Activated CD4-positive, CD25-positive, alpha-beta regulatory T cell treated with anti-CD3 and anti-CD28 coated beads, Interleukin-2, amount 50 U/mL, for 16 hours (primary cell): ENCODE measurements at regions not wholly inside any gene's neighbourhood (a gene's known extent, or its start where the extent isn't known, plus 50 kb on each side); places are given as distances from the start of the nearest gene placed in this dataset.
"Not testable (repeated sequence)": the region's sequence is repeated elsewhere in the genome, so short reads cannot be mapped to it uniquely, and the experiment has no call there.

Experiments
- DNase-seq: peaks from one replicate; pipeline ENCODE4 v3.0.0-alpha.2; 2020; ENCODE audit warnings: low read depth, low spot score

- no peak for DNase-seq
Observed at GRCh38 chr2:136288249-136288648, 170.3 kb upstream of the CXCR4 start.

DNA sequence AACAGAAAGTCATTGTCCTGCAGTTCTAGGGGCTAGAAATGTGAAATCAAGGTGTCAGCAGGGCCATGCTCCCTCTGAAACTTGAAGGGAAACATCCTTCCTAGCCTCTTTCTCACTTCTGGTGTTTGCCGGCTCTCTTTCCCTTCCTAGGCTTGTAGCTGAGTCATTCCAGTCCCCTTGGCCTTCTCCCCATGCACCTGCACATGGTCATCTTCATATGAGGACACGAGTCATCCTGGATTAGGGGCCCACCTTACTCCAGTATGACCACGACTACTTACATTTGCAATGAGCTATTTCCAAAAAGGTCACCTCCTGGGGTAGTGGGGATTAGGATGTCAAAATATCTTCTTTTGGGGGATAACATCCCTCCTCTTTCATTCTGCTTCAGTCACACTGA, 168.5 kb upstream of the CXCR4 start:
- DNase-seq, result no peak

DNA sequence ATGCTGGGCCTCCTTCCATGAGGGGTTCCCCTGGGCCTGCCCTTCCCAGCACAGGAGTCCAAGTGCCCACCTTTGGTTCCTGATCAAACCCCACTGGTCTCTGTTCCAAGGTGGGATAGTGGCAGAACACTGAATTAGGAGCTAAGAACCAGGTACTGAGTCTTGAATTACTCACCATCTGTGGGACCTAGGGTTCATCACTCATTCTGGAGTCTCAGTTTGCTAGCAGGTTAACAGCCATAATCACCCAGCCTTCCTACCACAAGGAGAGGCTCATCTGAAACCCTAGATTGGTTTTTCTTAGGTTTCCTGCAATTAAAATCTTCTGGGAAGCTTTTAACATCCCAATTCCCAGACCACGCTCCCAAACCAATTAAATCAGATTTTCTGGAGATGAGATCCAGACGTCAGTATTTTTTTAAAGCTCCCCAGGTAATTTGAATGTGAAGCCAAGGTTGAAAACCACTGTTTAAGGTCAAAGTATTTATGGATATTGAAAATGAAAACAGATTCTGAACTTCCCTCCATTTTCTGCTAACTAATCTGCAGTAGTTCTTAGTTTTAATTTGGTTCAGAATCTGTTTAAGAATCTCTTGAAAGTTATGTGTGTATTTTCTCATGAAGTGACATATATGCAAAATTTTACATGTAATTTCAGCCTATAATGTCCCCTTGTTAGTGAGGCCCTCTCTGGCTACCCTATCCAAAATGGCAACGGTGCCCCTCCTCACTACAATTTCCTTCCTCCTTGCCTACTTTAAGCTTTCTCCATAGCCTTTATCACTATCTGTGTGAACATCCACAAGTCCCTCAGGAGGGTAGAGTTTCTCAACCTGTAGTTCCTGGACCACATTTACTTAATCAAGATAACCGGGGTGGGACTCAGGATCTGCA, 166.5 kb upstream of the CXCR4 start:
- DNase-seq, result no peak

- no peak for DNase-seq
Observed at GRCh38 chr2:136282251-136282650, 164.3 kb upstream of the CXCR4 start.

DNA sequence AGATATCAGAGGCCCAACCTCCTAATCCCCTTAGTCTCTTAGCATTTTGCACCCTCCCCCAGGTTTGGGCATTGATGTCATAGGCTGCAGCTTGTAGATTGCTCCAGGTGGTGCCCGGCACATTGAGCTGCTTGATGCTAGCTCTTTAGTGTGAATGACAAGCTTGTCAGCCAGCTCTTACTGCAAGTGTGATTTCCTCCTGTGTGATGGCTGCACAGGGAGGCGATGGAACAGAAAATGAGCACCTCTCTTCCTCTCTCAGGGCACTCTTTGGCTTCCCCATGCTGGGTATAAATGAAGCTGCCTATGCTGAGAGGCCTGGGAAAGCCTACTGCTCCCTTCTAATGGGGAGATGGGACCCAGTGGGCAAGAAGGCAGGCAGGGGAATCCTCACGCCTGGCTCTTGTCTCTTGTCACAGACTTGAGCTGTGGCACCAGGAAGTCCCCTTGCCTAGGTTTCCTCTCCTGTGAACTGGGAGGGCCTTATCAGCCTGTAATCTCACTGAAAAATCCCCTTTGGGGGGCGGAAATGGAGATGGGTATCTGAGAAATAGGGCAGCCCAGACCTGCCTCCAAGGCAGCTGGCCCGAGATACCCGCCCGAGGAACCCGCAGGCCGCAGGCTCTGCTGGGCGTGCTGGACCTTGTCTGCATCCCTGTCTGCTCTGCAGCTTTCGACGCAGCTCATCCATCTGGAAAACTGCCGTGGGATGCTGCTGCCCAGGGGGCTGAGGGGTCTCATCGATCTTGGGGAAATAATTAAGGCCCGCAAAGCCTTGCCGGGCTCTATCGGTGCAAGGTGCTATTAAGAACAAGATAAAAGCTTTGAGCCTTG, 163.5 kb upstream of the CXCR4 start:
- DNase-seq, result no peak

GRCh38 chr2:136266346-136266745, 148.4 kb upstream of the CXCR4 start:
- DNase-seq, result not testable (repeated sequence)

DNA sequence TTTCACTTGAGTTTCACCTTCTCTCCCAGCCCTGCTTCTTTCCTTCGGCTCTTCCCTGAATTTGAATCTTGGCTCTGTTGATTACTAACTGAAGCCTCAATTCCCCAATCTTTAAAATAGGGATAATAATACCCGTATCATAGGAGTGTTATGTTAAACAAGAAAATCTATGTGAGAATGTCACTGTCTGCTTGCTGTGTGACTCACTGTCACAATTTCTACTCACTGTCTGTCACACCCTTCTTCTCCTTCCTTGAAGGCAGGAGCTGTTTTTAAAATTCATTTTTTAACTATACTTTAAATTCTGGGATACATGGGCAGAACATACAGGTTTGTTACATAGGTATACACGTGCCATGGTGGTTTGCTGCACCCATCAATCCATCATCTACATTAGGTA, 141.6 kb upstream of the CXCR4 start:
- DNase-seq, result no peak

GRCh38 chr2:136257893-136258292, 139.9 kb upstream of the CXCR4 start:
- DNase-seq, result no peak

DNA sequence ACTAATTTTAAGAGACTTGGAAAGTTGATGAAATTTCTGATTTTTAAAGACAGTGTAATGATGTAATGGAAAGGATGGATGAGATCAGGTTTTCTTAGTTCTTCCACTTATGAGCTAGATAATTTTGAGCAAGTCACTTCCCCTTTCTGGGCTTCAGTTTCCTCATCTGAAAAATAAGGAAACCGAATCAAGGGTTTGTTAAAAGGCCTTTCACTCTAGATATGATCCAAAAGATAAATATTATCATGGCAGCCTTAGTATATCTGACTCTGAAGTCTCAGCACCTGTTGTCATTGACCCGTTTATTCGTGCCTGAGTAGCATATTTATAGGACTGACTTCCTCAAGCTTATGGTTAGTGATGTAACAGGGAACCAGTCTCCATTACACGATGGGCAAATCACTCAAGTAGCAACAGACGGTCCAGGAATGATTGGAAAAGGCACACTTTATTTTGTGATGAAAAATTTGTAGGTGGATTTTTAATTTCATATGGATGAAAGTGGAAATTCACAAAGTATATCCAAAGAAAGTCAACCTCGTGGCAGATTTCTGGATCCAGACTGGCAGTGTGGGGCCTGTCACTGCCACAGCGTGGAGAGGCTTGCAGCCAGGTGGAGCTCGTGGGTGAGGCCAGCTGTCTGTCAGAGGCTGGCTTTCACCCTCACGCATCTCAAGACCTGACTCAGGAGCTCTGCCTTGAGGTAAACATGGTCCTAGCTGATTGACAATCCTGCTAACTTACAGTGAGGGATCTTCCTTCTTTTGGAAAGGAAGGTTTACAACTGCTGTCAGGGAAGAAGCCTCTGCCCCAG, 137.9 kb upstream of the CXCR4 start:
- DNase-seq, result no peak

GRCh38 chr2:136255127-136255526, 137.2 kb upstream of the CXCR4 start:
- no peak for DNase-seq

GRCh38 chr2:136254681-136255080, 136.7 kb upstream of the CXCR4 start:
- no peak for DNase-seq

- no peak for DNase-seq
Observed at GRCh38 chr2:136253288-136254004, 135.5 kb upstream of the CXCR4 start.

DNA sequence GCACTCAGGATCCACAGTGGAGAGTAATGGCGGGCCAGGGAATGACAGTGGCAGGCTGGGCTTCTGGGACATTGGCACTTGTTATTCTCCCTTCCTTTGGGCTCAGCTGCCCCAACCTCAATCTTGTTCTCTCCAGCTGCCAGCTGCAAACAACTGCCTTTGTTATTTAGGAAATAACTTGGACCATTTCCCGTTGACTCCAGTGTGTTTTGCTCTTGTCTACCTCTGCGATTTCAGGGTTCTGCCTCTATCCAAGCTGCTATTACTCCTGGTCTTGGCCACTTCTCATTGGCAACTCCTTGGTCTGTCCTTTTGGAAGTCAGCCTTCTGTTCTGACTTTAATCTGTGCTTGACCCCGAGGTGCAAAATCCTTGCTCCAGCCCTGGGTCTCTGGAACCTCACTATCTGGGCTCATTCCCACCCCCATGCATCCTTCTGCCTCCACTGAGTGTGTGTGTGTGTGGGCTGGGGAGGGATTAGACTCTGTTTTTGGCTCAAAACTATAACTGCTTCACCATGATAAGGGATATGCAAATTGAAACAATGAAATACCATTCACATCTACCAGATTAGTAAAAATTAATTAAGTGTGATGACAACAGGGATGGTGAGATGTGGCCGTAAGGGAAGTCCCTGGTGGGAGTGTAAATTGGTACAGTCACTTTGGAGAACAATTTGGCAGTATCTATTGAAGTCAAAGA, 134.1 kb upstream of the CXCR4 start:
- DNase-seq, result no peak

- no peak for DNase-seq
Observed at GRCh38 chr2:136251197-136251884, 133.4 kb upstream of the CXCR4 start.

- DNase-seq, result no peak
Observed at GRCh38 chr2:136250131-136250530, 132.2 kb upstream of the CXCR4 start.

- no peak for DNase-seq
Observed at GRCh38 chr2:136248907-136249306, 131.0 kb upstream of the CXCR4 start.

GRCh38 chr2:136248242-136248641, 130.3 kb upstream of the CXCR4 start:
- DNase-seq, result no peak

- no peak for DNase-seq
Observed at GRCh38 chr2:136247204-136247950, 129.4 kb upstream of the CXCR4 start.

GRCh38 chr2:136246086-136246669, 128.2 kb upstream of the CXCR4 start:
- no peak for DNase-seq
